Upper lobe of left lung (tissue), 4 donors: ENCODE measurements at regions not wholly inside any gene's neighbourhood (a gene's known extent, or its start where the extent isn't known, plus 50 kb on each side); places are given as distances from the start of the nearest gene placed in this dataset.

Source experiments
- EP300 ChIP-seq, 4 donors: sonication (generic); formaldehyde crosslinking; IDR thresholded peaks; one replicate each; pipeline ENCODE4 v1.5.1; 2017; ENCODE audit warnings: antibody characterized with exemption in 4 of 4, control low read depth in 2 of 4
- TF ChIP-seq, protein P1 (sequence below), 6 experiments: fragments of 450-650 bp in 4 of 6; fragments of 200-600 bp in 2 of 6; sonication (generic) in 2 of 6; IDR thresholded peaks; one replicate each; pipeline ENCODE4 v1.5.1; 2016 to 2019; ENCODE audit warnings: antibody characterized with exemption in 6 of 6

DNA sequence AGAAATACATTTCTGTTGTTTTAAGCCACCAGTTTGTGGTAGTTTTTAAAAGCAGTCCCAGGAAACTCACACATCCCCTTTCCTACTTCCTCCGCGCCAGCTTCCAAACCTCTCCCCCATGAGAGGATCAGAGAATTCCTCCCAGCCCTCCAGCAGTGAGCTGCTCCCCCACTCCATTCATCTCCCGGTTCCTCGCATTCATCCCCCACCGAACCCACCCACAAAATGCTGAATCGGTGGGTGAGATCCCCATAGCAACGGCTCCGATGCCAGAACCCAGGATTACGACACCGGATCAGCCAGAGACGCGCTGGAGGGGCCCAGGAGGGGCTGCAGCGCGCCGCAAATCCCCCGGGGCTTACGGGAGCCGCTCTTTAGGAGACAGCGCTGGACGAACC, 251.4 kb upstream of the RPL38 start:
- TF ChIP-seq EP300 (IDR thresholded peaks at IDR 0.05): no peak
- TF ChIP-seq, protein P1, sequence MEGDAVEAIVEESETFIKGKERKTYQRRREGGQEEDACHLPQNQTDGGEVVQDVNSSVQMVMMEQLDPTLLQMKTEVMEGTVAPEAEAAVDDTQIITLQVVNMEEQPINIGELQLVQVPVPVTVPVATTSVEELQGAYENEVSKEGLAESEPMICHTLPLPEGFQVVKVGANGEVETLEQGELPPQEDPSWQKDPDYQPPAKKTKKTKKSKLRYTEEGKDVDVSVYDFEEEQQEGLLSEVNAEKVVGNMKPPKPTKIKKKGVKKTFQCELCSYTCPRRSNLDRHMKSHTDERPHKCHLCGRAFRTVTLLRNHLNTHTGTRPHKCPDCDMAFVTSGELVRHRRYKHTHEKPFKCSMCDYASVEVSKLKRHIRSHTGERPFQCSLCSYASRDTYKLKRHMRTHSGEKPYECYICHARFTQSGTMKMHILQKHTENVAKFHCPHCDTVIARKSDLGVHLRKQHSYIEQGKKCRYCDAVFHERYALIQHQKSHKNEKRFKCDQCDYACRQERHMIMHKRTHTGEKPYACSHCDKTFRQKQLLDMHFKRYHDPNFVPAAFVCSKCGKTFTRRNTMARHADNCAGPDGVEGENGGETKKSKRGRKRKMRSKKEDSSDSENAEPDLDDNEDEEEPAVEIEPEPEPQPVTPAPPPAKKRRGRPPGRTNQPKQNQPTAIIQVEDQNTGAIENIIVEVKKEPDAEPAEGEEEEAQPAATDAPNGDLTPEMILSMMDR (IDR thresholded peaks at IDR 0.05): no peak
